HG02798 (cell line): ENCODE measurements at regions not wholly inside any gene's neighbourhood (a gene's known extent, or its start where the extent isn't known, plus 50 kb on each side); places are given as distances from the start of the nearest gene placed in this dataset.
"Not testable (repeated sequence)": the region's sequence is repeated elsewhere in the genome, so short reads cannot be mapped to it uniquely, and the experiment has no call there.

ENCODE experiments used
- ATAC-seq: cut with Tn5 transposase; IDR thresholded peaks from one replicate; pipeline ENCODE4 v1.9.1; 2021; ENCODE audit warnings: mild to moderate bottlenecking; ENCODE audit not compliant: unreplicated experiment, poor library complexity

DNA sequence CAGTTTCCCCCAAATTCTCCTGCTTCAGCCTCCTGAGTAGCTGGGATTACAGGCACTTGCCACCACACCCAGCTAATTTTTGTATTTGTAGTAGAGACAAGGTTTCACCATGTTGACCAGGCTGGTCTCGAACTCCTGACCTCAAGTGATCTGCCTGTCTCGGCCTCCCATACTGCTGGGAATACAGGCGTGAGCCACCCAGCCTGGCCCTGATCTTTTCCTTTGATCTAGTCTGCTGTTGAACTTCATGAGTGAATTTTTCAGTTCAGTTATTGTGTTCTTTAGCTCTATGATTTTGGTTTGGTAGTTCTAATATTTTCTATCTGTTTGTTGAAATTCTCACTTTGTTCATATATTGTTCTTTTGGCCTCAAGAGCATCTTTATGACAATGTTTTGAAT is 83.4 kb upstream of the RAP2C start:
- ATAC-seq, result not testable (repeated sequence)

DNA sequence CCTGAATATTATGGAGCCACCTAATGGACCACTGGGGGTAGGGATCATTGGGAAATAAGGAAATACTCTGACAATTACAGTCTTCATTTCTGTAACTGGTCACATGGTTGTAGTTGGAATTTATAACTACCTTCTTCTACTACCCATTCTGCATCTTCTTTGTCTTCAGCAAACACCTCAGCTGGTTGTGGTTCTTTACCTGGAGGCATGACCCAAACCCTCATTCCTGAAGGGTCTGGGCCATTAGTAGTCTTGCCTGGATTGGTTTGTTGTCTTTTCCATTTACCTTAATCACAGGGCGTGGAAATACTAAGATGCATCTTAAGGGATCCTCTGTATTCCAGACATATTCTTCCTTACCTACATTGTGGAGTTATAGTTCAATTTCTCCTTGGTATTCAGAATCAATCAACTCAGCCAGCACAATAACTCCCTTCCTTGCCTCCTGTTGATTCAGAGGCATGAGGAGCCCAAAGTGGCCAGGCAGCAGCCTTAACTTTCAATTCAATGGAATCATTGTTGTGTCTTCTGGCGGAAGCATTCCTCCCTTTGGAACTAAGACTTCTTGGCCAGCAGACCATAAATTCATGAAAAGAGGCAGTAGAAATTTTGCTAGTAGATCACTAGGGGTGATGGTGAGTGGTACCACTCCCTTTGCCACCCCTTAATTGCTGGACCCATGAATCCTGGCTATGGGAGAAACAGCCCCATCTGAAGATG is 75.7 kb upstream of the RAP2C start:
- ATAC-seq, result no peak

- ATAC-seq, result no peak
Observed at GRCh38 chrX:132294192-132294591, 74.9 kb upstream of the RAP2C start.

DNA sequence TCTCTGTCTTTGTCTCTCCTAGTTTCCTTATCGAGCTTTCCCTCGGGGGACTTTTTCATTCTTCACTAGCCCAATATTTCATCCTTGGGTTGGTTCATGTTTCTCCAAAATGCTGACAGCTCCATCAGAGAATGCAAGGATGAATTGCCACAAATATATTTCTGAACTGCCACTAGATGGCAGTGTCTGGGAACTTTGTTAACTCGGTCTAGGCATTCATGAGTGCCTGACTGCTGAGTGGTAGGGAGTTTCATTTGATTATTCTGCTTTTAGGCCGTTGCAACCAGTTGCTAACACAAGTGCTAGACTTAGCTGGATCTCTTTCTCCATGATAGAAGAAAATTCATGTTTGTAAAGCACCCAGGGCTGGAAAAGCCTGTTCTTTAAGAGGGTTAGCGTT is 73.5 kb upstream of the RAP2C start:
- ATAC-seq, result peak; percentile 64

- no peak for ATAC-seq
Observed at GRCh38 chrX:132277953-132278614, 58.8 kb upstream of the RAP2C start.

DNA sequence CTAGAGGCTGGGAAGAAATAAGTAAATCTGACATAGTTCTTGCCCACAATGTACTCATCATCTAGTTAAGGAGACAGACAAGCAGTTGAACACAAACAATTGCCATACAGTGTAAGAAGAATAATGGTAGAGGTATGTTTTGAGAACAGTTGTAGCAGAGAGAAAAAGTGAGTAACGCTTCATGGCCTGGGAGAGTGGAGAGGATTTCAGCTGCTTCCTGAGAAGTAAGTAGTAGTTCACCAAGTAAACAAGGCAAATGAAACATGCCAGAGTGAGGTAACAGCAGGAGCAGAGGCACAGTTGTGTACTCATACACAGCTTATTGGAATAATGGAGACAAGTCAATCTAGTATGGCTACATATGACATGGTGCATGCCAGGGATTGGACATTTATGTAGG is 53.6 kb upstream of the RAP2C start:
- ATAC-seq, result no peak

- no peak for ATAC-seq
Observed at GRCh38 chrX:132271311-132271778, 52.1 kb upstream of the RAP2C start.

GRCh38 chrX:132270699-132271098 is 51.5 kb upstream of the RAP2C start:
- no peak for ATAC-seq

DNA sequence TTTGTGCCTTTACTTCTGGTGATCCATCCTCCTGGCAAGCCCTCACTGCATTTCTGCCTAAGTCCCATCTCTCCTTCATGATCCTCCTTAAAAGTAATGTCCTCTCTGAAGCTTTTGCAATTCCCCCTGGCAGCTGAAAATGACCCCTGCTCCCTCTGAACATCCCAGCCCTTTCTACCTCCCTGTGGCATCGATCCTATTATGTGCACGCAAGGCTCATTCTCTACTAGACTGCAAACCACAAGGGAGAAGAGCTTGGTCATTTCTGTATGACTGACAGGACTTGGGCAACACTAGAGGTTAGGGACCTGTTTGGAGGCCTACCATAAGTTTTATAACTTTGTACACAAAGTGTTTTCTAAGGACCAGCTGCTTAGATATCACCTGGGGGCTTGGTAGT is 50.8 kb upstream of the RAP2C start:
- ATAC-seq, result no peak
